ENCODE measurements at regions not wholly inside any gene's neighbourhood (a gene's known extent, or its start where the extent isn't known, plus 50 kb on each side); places are given as distances from the start of the nearest gene placed in this dataset.

DNA sequence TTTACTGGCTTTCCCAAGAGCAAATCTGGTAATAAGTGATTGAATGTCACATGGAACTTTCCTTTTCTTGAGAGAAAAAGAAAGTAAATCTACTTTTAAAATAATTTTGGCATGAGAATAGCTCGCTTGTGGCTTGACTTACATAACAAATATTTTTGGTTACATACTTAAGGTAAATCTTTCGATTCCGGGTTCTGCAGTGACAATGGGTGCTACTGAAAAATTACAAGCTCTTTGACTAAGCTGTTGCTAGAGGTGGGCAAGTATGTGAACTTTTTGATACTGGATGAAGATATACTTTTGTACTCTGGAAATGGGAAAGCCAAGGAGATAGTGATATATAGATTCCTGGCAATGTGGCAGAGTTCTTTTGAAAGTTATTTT is 51.9 kb upstream of the OTOL1 start:
- no peak overlapping the region for H3K9ac ChIP-seq (ENCODE audit: low read length)
- no peaks in the 10 kb centered on the region for H3K79me2 ChIP-seq (ENCODE audit: control insufficient read depth, insufficient read depth, low read length, poor library complexity)
- no CpG with 5 or more reads among the region's 3 CpGs for WGBS (ENCODE audit: extremely low coverage, insufficient coverage, insufficient read length)
- DNase-seq: no peak
- no peak overlapping the region for H3K18ac ChIP-seq (ENCODE audit: low read length)
- no peaks in the 10 kb centered on the region for H3K79me1 ChIP-seq (ENCODE audit: low read length)
- H3K27ac ChIP-seq (ENCODE audit: low read depth, low read length): no peak overlapping the region
- no peaks in the 10 kb centered on the region for H3K27me3 ChIP-seq (ENCODE audit: insufficient read depth, low read length)
- no peaks in the 10 kb centered on the region for H3K9me3 ChIP-seq (ENCODE audit: insufficient read depth, low read depth, low read length)
- H4K8ac ChIP-seq (ENCODE audit: low read depth, low read length): no peak overlapping the region
- H3K36me3 ChIP-seq (ENCODE audit: control insufficient read depth in 1 of 2, insufficient read depth in 2 of 2, low read length in 2 of 2): no peaks in the 10 kb centered on the region
- H2BK120ac ChIP-seq (ENCODE audit: insufficient read depth, low read length, poor library complexity): no peak overlapping the region
- no peak overlapping the region for H4K12ac ChIP-seq (ENCODE audit: low read depth, low read length)
- no peak overlapping the region for H3K4ac ChIP-seq (ENCODE audit: low read depth, low read length)
- no peak overlapping the region for H3K4me3 ChIP-seq (ENCODE audit: low read depth, low read length)
- H3K23ac ChIP-seq (ENCODE audit: low read length): no peak overlapping the region
- H2BK12ac ChIP-seq (ENCODE audit: low read length): no peak overlapping the region
- no peak overlapping the region for H2BK5ac ChIP-seq (ENCODE audit: low read depth, low read length, poor library complexity)
- H2AK5ac ChIP-seq (ENCODE audit: low read length): no peak overlapping the region
- H2AFZ ChIP-seq (ENCODE audit: insufficient read depth, low read length, poor library complexity): no peak overlapping the region
- H3K14ac ChIP-seq (ENCODE audit: low read length): no peak overlapping the region
- no peak overlapping the region for H3K4me2 ChIP-seq (ENCODE audit: low read length)
- no peaks in the 10 kb centered on the region for H3K4me1 ChIP-seq (ENCODE audit: control insufficient read depth in 1 of 2, insufficient read depth in 2 of 2, low read length in 2 of 2)
- no peak overlapping the region for H4K91ac ChIP-seq (ENCODE audit: low read depth, low read length)

DNA sequence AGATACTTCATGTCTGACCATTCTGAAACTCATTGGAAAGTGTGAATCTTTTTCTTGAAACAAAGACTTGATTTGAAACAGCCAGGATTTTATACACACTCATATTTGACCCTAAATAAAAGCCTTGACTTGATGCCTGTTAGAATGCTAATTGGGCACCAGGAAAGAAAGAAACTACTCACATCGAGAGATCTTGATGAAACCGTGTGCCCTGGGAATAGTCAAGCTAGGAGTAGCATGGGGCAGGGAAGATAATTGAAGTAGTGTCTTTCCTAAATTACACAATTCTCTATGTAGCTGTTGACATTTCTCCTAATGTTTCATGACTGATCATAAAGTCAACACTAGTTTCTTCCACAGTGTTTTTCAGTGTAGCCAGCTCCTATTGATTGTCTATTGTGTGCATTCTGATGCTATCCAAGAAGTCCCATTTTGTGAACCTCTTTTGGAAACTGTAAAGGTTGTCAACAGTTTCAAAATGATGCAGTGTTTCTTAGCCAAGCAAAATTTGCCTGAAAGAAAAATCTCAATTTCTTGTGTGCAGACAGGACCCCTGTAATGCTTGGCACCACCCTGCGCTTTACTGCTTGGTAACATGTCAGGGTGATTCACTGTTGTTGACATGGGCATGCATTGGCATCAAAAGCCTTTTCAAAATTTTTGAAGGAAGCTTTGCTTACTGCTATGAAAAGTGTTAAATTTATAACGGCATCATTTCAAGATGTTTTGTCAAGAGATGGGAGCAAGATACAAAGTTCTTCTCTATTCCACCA is 52.5 kb upstream of the OTOL1 start:
- H3K18ac ChIP-seq (ENCODE audit: low read length): no peak overlapping the region
- no peak overlapping the region for H3K27ac ChIP-seq (ENCODE audit: low read depth, low read length)
- no peaks in the 10 kb centered on the region for H3K36me3 ChIP-seq (ENCODE audit: control insufficient read depth in 1 of 2, insufficient read depth in 2 of 2, low read length in 2 of 2)
- no peak overlapping the region for H2AFZ ChIP-seq (ENCODE audit: insufficient read depth, low read length, poor library complexity)
- H3K23ac ChIP-seq (ENCODE audit: low read length): no peak overlapping the region
- no peak overlapping the region for H4K8ac ChIP-seq (ENCODE audit: low read depth, low read length)
- no peak overlapping the region for H3K4me2 ChIP-seq (ENCODE audit: low read length)
- no peak overlapping the region for H3K4me3 ChIP-seq (ENCODE audit: low read depth, low read length)
- H3K27me3 ChIP-seq (ENCODE audit: insufficient read depth, low read length): no peaks in the 10 kb centered on the region
- no peak overlapping the region for H2AK5ac ChIP-seq (ENCODE audit: low read length)
- H4K12ac ChIP-seq (ENCODE audit: low read depth, low read length): no peak overlapping the region
- no peaks in the 10 kb centered on the region for H3K79me1 ChIP-seq (ENCODE audit: low read length)
- no peaks in the 10 kb centered on the region for H3K9me3 ChIP-seq (ENCODE audit: insufficient read depth, low read depth, low read length)
- H2BK5ac ChIP-seq (ENCODE audit: low read depth, low read length, poor library complexity): no peak overlapping the region
- H3K79me2 ChIP-seq (ENCODE audit: control insufficient read depth, insufficient read depth, low read length, poor library complexity): no peaks in the 10 kb centered on the region
- no peak for DNase-seq
- no peak overlapping the region for H3K9ac ChIP-seq (ENCODE audit: low read length)
- H3K4ac ChIP-seq (ENCODE audit: low read depth, low read length): no peak overlapping the region
- no peak overlapping the region for H4K91ac ChIP-seq (ENCODE audit: low read depth, low read length)
- no CpG with 5 or more reads among the region's 4 CpGs for WGBS (ENCODE audit: extremely low coverage, insufficient coverage, insufficient read length)
- H2BK120ac ChIP-seq (ENCODE audit: insufficient read depth, low read length, poor library complexity): no peak overlapping the region
- no peaks in the 10 kb centered on the region for H3K4me1 ChIP-seq (ENCODE audit: control insufficient read depth in 1 of 2, insufficient read depth in 2 of 2, low read length in 2 of 2)
- no peak overlapping the region for H3K14ac ChIP-seq (ENCODE audit: low read length)
- no peak overlapping the region for H2BK12ac ChIP-seq (ENCODE audit: low read length)

DNA sequence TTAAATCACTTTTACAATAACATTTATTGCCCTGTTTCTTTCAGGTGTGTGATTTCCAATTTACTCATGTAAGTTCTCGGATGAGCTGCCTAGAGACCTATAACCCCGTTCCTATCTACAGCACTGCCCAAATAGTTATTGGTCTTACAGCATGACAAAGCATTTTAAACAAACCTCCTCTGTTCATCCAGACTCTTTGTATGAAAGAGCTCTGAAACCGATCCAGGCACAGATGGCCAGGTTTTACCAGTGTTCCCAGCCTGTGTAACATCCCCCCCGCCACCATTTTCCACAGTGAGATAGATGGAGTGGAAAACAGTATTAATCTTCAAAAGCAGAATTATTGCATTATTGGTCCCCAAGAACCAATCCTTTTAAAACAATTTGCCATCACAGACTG is 59.0 kb upstream of the SPTSSB start:
- Histone ChIP-seq H3K4me1 (ENCODE audit: control insufficient read depth in 1 of 2, insufficient read depth in 2 of 2, low read length in 2 of 2) (peaks cover 0 to 4% of the 10 kb centered on the region in 2 experiments), H3K14ac (ENCODE audit: low read length) (no peak overlapping the region), H2BK120ac (ENCODE audit: insufficient read depth, low read length, poor library complexity) (no peak overlapping the region), H4K12ac (ENCODE audit: low read depth, low read length) (no peak overlapping the region), H3K4me2 (ENCODE audit: low read length) (no peak overlapping the region), H2AK5ac (ENCODE audit: low read length) (no peak overlapping the region), H3K18ac (ENCODE audit: low read length) (no peak overlapping the region), H3K27me3 (ENCODE audit: insufficient read depth, low read length) (no peaks in the 10 kb centered on the region), H3K23ac (ENCODE audit: low read length) (no peak overlapping the region), H3K27ac (ENCODE audit: low read depth, low read length) (no peak overlapping the region), H3K79me2 (ENCODE audit: control insufficient read depth, insufficient read depth, low read length, poor library complexity) (no peaks in the 10 kb centered on the region), H3K9ac (ENCODE audit: low read length) (no peak overlapping the region), H3K4me3 (ENCODE audit: low read depth, low read length) (no peak overlapping the region), H3K79me1 (ENCODE audit: low read length) (no peaks in the 10 kb centered on the region), H2BK12ac (ENCODE audit: low read length) (no peak overlapping the region), H4K91ac (ENCODE audit: low read depth, low read length) (no peak overlapping the region), H3K9me3 (ENCODE audit: insufficient read depth, low read depth, low read length) (no peaks in the 10 kb centered on the region), H4K8ac (ENCODE audit: low read depth, low read length) (no peak overlapping the region), H3K4ac (ENCODE audit: low read depth, low read length) (no peak overlapping the region), H2AFZ (ENCODE audit: insufficient read depth, low read length, poor library complexity) (no peak overlapping the region), H3K36me3 (ENCODE audit: control insufficient read depth in 1 of 2, insufficient read depth in 2 of 2, low read length in 2 of 2) (no peaks in the 10 kb centered on the region), H2BK5ac (ENCODE audit: low read depth, low read length, poor library complexity) (no peak overlapping the region)
- DNase-seq: no peak
- no CpG with 5 or more reads among the region's 4 CpGs for WGBS (ENCODE audit: extremely low coverage, insufficient coverage, insufficient read length)

DNA sequence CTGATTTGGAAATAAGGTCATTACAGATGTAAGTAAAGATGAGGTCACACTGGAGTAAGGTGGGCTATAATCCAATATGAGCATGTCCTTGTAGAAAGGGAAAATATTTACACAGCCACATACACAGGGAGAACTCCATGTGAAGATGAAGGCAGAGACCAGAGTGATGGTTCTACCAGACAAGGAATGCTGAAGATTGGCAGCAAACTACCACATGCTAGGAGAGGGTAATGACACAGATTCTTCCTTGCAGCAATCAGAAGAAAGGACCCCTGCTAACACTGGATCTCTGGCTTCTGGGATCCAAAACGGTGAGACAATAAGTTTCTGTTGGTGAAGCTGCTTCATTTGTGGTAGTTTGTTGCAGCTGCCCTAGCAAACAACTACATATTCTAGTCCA is 56.0 kb upstream of the SPTSSB start:
- no peaks in the 10 kb centered on the region for H3K4me1 ChIP-seq (ENCODE audit: control insufficient read depth in 1 of 2, insufficient read depth in 2 of 2, low read length in 2 of 2)
- H3K4me3 ChIP-seq (ENCODE audit: low read depth, low read length): no peak overlapping the region
- H3K4me2 ChIP-seq (ENCODE audit: low read length): no peak overlapping the region
- H3K9me3 ChIP-seq (ENCODE audit: insufficient read depth, low read depth, low read length): no peaks in the 10 kb centered on the region
- H2BK5ac ChIP-seq (ENCODE audit: low read depth, low read length, poor library complexity): no peak overlapping the region
- H2AK5ac ChIP-seq (ENCODE audit: low read length): no peak overlapping the region
- no peak overlapping the region for H2AFZ ChIP-seq (ENCODE audit: insufficient read depth, low read length, poor library complexity)
- no peak overlapping the region for H4K12ac ChIP-seq (ENCODE audit: low read depth, low read length)
- no peak overlapping the region for H3K23ac ChIP-seq (ENCODE audit: low read length)
- no peak overlapping the region for H3K14ac ChIP-seq (ENCODE audit: low read length)
- H3K27ac ChIP-seq (ENCODE audit: low read depth, low read length): no peak overlapping the region
- DNase-seq: no peak
- H2BK120ac ChIP-seq (ENCODE audit: insufficient read depth, low read length, poor library complexity): no peak overlapping the region
- no peak overlapping the region for H2BK12ac ChIP-seq (ENCODE audit: low read length)
- H3K79me2 ChIP-seq (ENCODE audit: control insufficient read depth, insufficient read depth, low read length, poor library complexity): no peaks in the 10 kb centered on the region
- no peak overlapping the region for H3K9ac ChIP-seq (ENCODE audit: low read length)
- H3K18ac ChIP-seq (ENCODE audit: low read length): no peak overlapping the region
- H3K36me3 ChIP-seq (ENCODE audit: control insufficient read depth in 1 of 2, insufficient read depth in 2 of 2, low read length in 2 of 2): no peaks in the 10 kb centered on the region
- peaks cover 3% of the 10 kb centered on the region for H3K79me1 ChIP-seq (ENCODE audit: low read length)
- H3K27me3 ChIP-seq (ENCODE audit: insufficient read depth, low read length): no peaks in the 10 kb centered on the region
- no CpG with 5 or more reads among the region's 1 CpG for WGBS (ENCODE audit: extremely low coverage, insufficient coverage, insufficient read length)
- H4K91ac ChIP-seq (ENCODE audit: low read depth, low read length): no peak overlapping the region
- no peak overlapping the region for H3K4ac ChIP-seq (ENCODE audit: low read depth, low read length)
- H4K8ac ChIP-seq (ENCODE audit: low read depth, low read length): no peak overlapping the region
